CD4-positive, alpha-beta T cell treated with Interleukin-6 for 4 hours (primary cell): ENCODE measurements at regions not wholly inside any gene's neighbourhood (a gene's known extent, or its start where the extent isn't known, plus 50 kb on each side); places are given as distances from the start of the nearest gene placed in this dataset.
"Not testable (repeated sequence)": the region's sequence is repeated elsewhere in the genome, so short reads cannot be mapped to it uniquely, and the experiment has no call there.

Source experiments
- DNase-seq: peaks from one replicate; pipeline ENCODE4 v3.0.0-alpha.2; 2020; ENCODE audit warnings: mixed read lengths

- no peak for DNase-seq
These were observed 157.5 kb upstream of the LRIG3 start for GRCh38 chr12:59077575-59078426.

DNA sequence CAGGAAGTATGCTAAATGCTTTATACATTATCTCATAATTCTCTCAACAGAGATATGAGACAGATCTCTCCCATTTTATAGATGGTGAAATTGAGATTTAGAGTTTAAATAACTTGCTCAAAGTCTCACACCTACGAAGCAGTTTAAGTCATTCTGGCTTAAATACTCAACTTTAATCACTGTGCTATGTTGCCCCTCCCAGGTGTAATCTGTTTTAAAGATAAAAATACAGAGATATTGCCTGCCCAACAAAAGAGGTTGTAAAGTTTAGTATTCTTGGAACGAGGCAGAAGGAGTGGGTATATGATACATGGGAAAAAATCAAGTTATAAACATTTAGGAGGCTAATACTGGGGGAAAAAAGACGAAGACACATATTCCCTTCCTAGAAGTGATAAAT, 156.8 kb upstream of the LRIG3 start:
- DNase-seq, result no peak

- no peak for DNase-seq
These were observed 156.3 kb upstream of the LRIG3 start for GRCh38 chr12:59076622-59077021.

DNA sequence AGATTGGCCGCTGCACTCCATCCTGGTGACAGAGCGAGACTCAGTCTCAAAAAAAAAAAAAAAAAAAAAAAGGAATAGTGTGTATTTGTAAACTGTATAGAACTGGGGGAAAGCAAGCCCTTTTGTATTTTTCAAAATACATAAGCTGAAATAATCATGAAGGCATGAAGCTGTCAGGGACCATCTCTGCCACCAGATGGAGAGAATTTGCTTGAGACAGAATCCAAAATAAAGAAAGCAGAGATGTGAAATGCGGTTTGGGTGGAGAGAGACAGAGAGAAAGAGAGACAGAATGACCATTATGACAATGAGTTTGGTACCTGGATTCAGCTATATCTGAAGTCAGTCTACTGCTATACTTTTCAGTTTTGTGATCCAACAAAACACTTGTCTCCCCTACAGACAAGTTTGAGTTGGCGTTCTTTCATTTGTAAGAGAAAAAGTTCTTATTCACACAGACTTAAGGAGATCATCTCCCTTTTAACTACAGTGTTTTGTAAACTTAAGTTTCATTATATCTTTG, 155.7 kb upstream of the LRIG3 start:
- DNase-seq, result no peak

DNA sequence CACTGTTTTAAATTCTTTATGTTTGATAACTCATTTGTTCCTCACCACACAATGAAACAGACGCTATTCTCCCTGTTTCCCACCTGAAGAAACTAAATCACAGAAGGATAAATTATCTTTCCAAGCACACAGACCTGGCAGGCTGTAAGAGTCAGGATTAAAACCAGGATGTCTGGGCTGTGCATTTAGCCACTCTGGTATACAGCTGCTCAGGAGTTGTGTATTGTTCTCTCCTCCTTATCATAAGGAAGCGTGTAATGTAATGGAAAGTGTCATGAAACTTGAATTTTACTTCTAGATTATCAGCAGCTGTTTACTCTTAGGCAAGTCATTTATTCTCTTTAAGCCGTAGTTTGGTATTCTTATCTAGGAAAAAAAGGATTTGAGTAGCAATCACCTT, 154.8 kb upstream of the LRIG3 start:
- no peak for DNase-seq

DNA sequence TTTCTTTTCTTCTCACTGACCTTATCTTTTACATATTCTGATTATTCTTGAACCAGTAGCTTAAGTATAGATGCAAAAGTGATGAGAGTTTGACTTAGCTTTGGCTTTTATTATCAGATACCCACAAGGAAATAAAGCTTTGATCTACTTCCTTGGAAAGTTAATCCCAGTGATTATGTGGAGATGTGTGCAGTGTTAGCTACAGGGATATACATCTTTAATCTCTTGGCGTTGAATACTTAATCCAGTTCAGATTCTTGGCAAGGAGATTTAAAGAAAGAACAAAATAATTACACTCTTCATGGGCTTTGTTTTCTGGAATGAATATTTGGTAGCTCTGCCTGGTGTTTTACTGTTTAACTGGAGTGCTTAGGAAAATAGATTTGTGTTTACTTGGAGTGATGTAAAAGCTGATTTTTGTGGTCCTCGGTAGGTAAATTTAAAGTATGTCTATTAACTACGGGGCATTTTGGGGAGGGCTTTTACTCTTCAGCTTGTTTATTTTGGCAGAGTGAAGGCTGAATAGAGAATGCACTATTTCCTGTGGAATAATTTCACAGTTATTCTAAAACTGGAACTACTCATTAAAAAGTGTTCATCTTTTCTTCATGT, 150.1 kb upstream of the LRIG3 start:
- no peak for DNase-seq

DNA sequence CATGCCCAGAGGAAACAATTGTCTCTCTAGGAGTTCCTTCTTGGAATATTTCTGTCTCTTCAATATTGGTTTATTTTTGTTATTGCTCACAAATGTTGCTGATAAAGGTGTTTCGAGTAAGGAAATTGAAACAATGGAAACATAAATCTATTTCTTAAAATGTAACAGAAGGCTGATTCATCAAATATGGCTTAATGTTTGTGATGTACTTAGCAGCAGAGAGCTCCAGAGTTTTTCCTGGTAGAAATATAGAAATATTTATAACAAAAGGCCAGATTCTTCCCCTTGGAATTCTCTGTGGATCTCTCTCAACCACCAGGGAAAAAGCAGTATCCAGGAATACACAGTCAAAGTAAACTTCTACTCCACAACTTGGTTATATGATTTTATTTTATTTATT, 149.2 kb upstream of the LRIG3 start:
- DNase-seq, result no peak

DNA sequence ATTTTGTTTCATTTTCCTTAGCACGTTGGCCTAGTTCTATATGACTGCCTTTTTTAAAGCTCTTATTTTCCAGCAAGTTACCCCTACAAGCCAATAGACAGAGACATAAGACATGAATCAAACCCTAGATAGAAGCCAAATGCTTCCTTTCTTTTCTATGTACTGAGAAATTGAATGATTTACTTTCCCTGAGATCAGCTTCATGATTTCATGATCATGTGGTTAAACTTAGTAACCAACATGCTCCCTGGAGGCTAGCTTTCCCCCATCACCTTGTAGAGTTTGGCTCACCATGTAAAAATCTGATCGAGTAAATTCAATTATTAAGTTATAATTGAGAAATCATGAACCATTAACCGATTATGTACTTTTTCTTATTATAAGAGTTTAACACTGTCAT, 148.1 kb upstream of the LRIG3 start:
- DNase-seq, result no peak

DNA sequence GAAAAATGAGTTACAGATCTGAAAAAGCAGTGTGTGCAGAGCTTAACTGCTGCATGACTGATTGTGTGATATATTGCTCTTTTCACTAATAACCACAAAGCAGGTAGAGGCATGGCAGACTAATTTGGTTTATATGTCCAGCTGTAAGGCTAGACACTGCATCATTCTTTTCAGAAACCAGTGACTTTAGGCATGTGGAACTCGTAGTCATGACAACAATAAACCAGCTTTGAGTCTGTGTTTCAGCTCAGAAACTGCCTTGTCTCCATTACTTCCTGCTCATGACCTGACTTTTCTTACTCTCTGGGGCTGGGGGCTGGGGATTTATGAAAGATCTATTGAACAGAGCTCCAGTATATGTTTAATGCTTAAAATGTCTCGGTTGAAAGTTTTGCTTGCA, 146.8 kb upstream of the LRIG3 start:
- DNase-seq, result no peak

DNA sequence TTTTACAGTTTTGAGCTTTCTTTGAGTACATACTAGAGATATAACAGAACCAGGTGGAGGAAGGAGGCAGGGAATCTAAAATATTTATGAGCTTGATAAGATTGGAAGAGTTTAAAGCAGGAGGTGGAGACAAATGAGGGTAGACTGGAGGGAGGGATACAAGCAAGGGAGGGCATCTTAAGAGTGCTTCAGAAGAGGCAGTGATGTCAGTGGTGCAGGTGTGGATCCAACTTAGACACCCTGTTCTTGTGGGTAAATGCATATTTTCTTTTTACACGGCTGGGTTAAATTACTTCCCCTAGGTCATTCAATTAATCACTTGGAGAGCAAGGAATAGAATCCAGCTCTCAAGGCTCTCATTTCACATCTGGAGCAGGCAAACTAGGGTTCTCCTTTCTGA, 146.1 kb upstream of the LRIG3 start:
- DNase-seq, result no peak

- DNase-seq, result no peak
These were observed 139.0 kb upstream of the LRIG3 start for GRCh38 chr12:59059088-59059935.

DNA sequence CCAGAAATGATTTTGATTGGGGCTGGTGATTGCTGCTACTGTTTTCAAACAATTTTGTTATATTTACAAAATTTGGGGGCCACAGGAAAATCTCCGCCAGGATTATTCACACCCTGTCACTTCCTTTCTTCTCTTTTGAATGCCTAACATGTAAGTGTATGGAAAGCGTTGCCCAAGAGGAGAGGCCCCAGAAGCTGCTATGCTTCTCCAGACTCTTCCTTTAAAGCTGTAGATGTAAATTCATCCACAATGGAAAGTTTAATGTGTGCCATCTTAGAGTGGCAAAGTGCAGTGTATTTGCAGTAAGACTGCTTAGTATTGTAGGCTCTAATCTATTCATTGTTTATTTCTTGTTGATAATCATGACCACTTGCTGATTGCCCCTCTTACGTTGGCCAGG, 136.7 kb upstream of the LRIG3 start:
- no peak for DNase-seq

DNA sequence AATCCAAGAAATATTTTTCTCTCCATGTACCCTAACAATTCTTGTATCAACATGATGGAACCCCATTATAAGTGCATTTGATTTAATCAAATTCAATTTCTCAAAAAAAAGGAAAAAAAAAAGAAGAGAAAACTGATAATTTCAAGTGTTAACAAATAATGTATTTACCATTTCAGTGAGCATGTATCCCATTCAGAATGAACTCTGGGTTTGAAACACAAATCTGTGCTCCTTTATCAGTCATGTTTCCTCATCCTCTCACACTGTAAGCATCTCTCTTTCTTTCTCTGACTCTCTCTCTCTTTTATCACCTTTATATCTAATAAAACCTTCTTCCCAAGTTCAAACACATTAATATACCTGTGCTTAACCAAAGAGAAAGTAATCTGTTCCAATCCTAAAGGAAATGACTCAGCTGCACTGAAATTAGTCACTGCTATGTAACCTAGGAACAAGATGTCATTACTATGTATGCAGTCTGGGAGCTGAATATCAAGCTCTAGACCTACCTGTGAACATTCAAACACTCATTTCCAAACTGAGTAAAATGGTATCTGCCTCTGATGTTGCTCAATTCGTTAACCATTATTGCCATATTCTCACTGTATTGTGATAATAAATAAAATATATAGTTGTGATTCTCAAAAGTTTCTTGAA, 135.0 kb upstream of the LRIG3 start:
- DNase-seq, result no peak

DNA sequence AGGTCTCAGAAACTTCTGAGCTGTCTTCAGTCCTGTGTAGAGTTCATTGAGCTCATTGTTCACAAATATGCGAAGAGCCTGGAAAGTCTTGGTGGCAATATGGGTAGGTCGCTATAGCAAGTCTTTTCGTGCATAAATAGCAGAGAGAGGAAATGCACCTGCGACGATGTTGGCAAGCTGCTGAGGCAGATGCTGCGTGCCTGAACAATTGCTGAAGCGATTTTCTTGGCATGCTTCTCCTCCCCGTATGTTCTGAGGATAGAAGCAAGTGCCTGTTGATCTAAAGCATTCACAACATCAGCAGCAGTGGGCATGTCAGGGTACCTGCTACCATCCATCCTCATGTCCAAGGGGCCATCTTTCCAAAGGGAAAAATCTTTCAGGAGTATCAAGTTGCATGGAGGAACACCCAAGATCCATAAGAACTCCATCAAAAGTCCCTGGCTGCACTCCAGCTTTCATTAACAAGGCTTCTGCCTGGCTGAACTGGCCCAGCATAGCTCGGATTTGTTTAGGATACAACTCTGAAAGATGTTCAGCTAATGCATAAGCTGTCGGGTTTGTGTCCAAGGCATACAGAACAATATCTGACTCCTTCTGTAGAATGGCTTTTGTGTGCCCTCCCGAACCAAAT, 133.1 kb upstream of the LRIG3 start:
- not testable (repeated sequence) for DNase-seq

DNA sequence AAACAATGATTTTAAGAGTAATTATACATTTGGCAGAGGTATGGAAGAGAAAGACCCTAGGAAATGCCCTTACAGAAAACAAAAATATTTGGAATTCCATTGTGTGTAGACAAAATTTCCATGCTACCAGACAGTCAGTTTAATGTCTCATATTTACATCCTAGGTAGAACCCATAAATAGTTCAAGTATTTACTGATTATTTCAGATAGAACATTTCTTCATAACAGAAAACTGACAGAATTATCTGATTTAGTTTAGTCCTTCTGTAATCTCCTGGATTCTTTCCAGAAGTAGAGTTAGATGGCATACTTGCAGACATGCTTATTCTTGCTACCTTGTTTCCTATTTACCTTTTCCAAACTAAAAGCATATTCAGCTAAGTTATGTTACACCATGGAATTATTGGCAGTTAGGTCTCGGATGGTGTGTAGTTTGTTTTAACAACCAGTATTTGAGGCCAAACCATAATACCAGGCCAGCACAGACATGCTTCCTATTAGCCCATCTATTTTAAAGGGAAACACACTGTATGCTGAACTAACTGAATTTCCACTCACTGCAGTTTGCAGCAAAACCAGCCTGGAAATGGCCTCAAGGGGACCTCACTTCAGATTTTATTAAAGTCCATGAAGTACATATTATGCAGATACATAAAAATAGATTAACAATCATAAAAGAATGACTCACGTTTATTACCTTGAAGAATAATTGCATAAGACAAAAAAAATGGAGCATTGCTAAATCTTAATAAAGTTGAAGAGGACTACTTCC, 126.6 kb upstream of the LRIG3 start:
- no peak for DNase-seq

DNA sequence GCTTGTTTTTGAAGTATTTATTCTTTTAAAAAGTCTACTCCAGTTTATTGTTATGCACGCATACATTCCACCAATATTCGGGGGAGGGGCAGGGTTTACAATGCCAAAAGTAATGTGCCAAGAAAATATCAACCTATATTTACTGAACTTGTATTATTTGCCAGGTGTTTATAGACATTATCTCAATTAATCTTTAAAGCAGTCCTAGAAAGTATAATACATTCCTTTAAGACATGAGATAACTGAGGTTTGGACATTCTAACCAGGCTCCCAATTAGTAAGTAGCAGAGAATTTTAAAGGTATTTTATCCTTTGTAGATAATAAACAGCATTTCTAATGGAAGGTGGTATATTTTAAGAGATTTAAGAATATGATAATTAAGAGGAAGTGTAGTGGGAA, 124.5 kb upstream of the LRIG3 start:
- DNase-seq, result no peak

- DNase-seq, result no peak
These were observed 121.2 kb upstream of the LRIG3 start for GRCh38 chr12:59041241-59042121.

DNA sequence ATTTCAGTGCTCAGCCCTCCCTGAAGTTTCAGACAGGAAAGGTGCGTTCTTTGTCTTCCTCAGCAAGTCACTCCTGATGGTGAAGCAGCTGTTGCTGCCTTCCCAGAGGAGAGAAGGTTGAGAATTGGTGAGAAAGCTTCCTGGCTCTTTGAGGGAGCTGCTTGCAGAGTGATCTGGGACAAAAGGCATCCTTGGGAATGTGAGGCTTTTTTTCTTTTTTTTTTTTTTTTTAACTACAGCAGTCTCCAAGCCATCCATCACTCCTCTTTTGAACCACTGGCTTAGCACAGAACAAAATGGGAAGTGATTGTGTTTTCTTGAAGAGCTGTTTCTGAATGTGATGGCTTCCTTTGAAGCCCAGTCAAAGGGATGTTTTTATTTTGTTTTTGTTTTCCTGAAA, 120.4 kb upstream of the LRIG3 start:
- DNase-seq, result no peak

DNA sequence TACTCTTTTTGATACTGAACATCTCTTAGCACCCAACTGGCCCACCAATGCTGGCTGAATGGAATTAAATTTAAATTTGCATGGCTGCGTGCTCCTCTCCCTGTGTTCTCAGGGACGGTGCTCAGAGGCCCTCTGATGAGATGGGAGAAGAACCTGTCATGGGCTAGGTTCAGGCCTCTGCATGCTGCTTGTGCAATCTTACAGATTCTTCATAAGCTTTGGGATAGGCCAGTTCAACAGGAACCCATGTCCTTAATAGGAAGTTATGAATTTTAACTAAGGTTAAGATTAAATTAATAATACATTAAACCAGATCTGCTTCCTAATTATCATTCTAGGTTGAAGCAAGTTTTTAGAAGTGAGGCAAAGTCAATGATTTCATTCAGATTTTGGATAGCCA, 119.7 kb upstream of the LRIG3 start:
- DNase-seq, result no peak

GRCh38 chr12:59039005-59039404, 118.7 kb upstream of the LRIG3 start:
- no peak for DNase-seq
